Calu3 (cell line): ENCODE measurements at regions not wholly inside any gene's neighbourhood (a gene's known extent, or its start where the extent isn't known, plus 50 kb on each side); places are given as distances from the start of the nearest gene placed in this dataset.

ENCODE experiments used
- BruUV-seq: library from RNA; stranded (reverse); fragments of 400-500 nt; replicated peaks from 2 replicates; lab custom pipeline; 2021; lab: Mats Ljungman, UMichigan
- CTCF ChIA-PET: fragments of 300-600 bp; sonication (Branson Sonifier 250); formaldehyde crosslinking; loops from one replicate; lab custom pipeline; 2022; ENCODE audit warnings: antibody characterized with exemption; lab: Charles Lee
- DNase-seq: peaks from one replicate; pipeline ENCODE4 v3.0.0; 2022
- H3K27ac Mint-ChIP-seq: one replicate; pipeline ENCODE4 v1.8.0; 2022; ENCODE audit warnings: mixed read lengths; ENCODE audit not compliant: unreplicated experiment
- H3K27me3 Mint-ChIP-seq: one replicate; pipeline ENCODE4 v1.8.0; 2022; ENCODE audit warnings: mixed read lengths; ENCODE audit not compliant: unreplicated experiment
- H3K36me3 Mint-ChIP-seq: one replicate; pipeline ENCODE4 v1.8.0; 2022; ENCODE audit warnings: mild to moderate bottlenecking, moderate library complexity, mixed read lengths; ENCODE audit not compliant: insufficient read depth, unreplicated experiment
- H3K4me1 Mint-ChIP-seq: one replicate; pipeline ENCODE4 v1.8.0; 2022; ENCODE audit warnings: mild to moderate bottlenecking, low read depth, mixed read lengths; ENCODE audit not compliant: unreplicated experiment
- H3K4me3 Mint-ChIP-seq: one replicate; pipeline ENCODE4 v1.8.0; 2022; ENCODE audit warnings: mild to moderate bottlenecking, low read depth, moderate library complexity, mixed read lengths; ENCODE audit not compliant: unreplicated experiment
- H3K9me3 Mint-ChIP-seq: one replicate; pipeline ENCODE4 v1.8.0; 2022; ENCODE audit warnings: low read depth, mixed read lengths; ENCODE audit not compliant: unreplicated experiment
- intact Hi-C: fragments of 100-400 bp; cut with micrococcal nuclease; formaldehyde crosslinking; loops from one replicate; pipeline ENCODE4 v1.10.0; 2022; ENCODE audit not compliant: unreplicated experiment
- TF ChIP-seq, protein P1 (sequence below): fragments of 200-600 bp; IDR thresholded peaks from one replicate; pipeline ENCODE4 v1.8.0; 2022; ENCODE audit warnings: antibody characterized with exemption; ENCODE audit not compliant: unreplicated experiment

DNA sequence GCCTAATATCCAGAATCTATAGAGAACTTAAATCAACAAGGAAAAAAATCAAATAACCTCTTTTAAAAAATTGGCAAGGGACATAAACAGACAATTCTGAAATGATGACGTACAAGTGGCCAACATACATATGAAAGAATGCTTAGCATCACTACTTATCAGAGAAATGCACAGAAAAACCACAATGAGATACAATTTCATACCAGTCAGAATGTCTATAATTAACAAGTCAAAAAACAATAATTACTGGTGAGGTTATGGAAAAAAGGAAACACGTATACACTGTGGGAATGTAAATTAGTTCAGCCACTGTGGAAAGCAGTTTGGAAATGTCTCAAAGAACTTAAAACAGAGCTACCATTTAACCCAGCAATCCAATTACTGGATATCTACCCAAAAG, 1192.0 kb downstream of the CDH12 start:
- Mint-ChIP-seq H3K4me1 (no peaks in the 10 kb centered on the region), H3K27me3 (no peaks in the 10 kb centered on the region), H3K36me3 (no peaks in the 10 kb centered on the region), H3K27ac (no peak overlapping the region), H3K4me3 (no peak overlapping the region), H3K9me3 (peaks cover 10% of the 10 kb centered on the region)
- TF ChIP-seq, protein P1, sequence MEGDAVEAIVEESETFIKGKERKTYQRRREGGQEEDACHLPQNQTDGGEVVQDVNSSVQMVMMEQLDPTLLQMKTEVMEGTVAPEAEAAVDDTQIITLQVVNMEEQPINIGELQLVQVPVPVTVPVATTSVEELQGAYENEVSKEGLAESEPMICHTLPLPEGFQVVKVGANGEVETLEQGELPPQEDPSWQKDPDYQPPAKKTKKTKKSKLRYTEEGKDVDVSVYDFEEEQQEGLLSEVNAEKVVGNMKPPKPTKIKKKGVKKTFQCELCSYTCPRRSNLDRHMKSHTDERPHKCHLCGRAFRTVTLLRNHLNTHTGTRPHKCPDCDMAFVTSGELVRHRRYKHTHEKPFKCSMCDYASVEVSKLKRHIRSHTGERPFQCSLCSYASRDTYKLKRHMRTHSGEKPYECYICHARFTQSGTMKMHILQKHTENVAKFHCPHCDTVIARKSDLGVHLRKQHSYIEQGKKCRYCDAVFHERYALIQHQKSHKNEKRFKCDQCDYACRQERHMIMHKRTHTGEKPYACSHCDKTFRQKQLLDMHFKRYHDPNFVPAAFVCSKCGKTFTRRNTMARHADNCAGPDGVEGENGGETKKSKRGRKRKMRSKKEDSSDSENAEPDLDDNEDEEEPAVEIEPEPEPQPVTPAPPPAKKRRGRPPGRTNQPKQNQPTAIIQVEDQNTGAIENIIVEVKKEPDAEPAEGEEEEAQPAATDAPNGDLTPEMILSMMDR: no peak
- DNase-seq: no peak
- CTCF ChIA-PET: no interaction called here
- no TSS peak for BruUV-seq
- intact Hi-C loops: no loop called here

DNA sequence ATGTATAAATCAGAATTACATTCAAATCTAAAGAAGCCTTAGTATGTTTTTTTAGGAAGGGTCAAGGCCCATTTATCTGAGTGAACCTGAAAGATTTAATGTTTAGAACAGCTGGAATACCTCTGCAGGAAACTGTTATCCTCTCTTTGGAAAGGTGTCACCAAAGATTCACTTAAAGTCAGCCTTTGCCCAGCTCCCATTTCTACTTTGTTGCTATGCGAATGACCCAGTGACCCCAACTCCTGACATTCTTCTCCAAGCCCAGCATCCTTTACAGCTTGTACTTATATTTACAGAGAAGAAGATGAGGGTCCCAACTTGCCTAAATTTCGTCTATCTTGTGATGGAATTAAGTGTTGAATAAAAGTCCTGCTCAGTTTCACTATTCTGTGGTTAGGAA, 1198.6 kb downstream of the CDH12 start:
- no TSS peak for BruUV-seq
- no peak overlapping the region for H3K27ac Mint-ChIP-seq
- CTCF ChIA-PET: no interaction called here
- DNase-seq: no peak
- H3K9me3 Mint-ChIP-seq: no peaks in the 10 kb centered on the region
- H3K36me3 Mint-ChIP-seq: no peaks in the 10 kb centered on the region
- intact Hi-C loops: no loop called here
- TF ChIP-seq, protein P1: no peak
- no peaks in the 10 kb centered on the region for H3K27me3 Mint-ChIP-seq
- H3K4me3 Mint-ChIP-seq: no peak overlapping the region
- H3K4me1 Mint-ChIP-seq: peaks cover 17% of the 10 kb centered on the region

DNA sequence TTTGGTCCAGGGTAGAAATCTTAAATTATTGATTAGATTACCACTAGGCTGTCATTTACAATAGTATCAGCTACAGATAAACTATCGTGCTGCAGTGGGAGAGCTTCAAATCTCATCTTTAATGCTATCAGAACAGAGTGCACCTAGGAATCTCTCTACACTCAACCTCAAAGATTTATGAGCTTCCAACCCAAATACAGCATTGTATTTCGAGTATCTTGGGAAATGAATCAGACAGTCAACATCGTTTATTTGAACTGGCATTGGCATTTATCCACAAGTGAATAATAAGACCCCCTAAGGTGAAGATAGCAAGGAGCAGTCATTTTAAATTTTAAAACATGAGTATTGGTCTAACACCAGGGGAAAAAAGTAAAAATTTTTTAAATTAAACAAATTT, 1203.2 kb downstream of the CDH12 start:
- CTCF ChIA-PET: interaction anchor here (0.6 kb wide), 1 partner anchor 30 kb away, joined by 3 read pairs; no protein-coding TSS in a partner anchor
- no peak for DNase-seq
- TF ChIP-seq, protein P1: no peak
- Mint-ChIP-seq H3K36me3 (no peaks in the 10 kb centered on the region), H3K9me3 (peaks cover 4% of the 10 kb centered on the region), H3K27ac (no peak overlapping the region), H3K4me3 (no peak overlapping the region), H3K4me1 (peaks cover 17% of the 10 kb centered on the region), H3K27me3 (no peaks in the 10 kb centered on the region)
- no TSS peak for BruUV-seq
- intact Hi-C loops: loop anchor here (10.0 kb wide), 1 partner anchor 145 kb away; no protein-coding TSS in a partner anchor

DNA sequence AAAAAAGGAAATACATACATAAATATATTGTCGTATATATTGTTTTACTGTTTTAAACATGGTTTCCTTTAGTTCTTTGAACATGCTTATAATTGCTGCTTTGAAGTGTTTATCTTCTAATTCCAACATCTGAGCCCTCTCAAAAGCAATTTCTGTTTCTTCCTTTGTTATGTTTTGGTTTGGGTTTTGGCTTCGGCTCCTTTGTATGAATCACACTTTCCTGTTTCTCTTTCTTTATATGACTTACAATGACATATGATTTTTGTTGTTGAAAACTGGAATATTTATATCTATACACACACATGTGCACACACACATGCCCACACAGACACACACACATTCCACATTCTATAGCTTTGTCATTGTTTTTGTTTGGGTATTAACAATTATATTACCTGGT, 1206.7 kb downstream of the CDH12 start:
- CTCF ChIA-PET: no interaction called here
- TF ChIP-seq, protein P1: no peak
- H3K4me1 Mint-ChIP-seq: peaks cover 17% of the 10 kb centered on the region
- no peaks in the 10 kb centered on the region for H3K36me3 Mint-ChIP-seq
- H3K27ac Mint-ChIP-seq: no peak overlapping the region
- intact Hi-C loops: loop anchor here (10.0 kb wide), 1 partner anchor 148 kb away; no protein-coding TSS in a partner anchor
- no TSS peak for BruUV-seq
- no peak for DNase-seq
- H3K9me3 Mint-ChIP-seq: peaks cover 5% of the 10 kb centered on the region
- no peak overlapping the region for H3K4me3 Mint-ChIP-seq
- H3K27me3 Mint-ChIP-seq: no peaks in the 10 kb centered on the region
